ENCODE measurements at regions not wholly inside any gene's neighbourhood (a gene's known extent, or its start where the extent isn't known, plus 50 kb on each side); places are given as distances from the start of the nearest gene placed in this dataset.

DNA sequence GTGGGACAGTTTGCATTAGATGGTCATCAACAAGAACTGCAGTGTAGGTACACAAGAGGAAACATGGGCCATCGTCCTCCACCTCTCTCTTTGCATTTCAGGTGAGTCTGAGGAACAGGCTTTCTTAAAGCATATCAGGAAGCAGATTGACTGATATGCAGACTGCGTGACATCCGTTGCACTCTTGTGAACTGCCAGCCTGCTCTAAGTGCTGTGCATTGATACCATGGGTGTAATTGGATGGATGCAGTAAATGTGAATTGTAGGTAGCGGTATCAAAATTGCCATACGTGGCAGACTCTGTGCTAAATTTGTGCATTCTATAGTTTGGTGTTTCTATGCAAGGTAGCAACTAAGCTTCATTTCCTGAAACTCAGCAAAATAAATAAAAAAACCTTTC lies 1008.3 kb downstream of the EFNB2 start:
- no peak for TF ChIP-seq CTCF (IDR thresholded peaks at IDR 0.05; ENCODE audit: low read length)
- no peak for TF ChIP-seq EZH2 (IDR thresholded peaks at IDR 0.05; ENCODE audit: borderline replicate concordance, low read length)
